AG10803 (cell line): ENCODE measurements at regions not wholly inside any gene's neighbourhood (a gene's known extent, or its start where the extent isn't known, plus 50 kb on each side); places are given as distances from the start of the nearest gene placed in this dataset.

Experiments
- DNase-seq: peaks from one replicate; pipeline ENCODE4 v3.0.0; 2010; ENCODE audit warnings: low read depth
- H3K4me3 ChIP-seq: 2 replicates; pipeline ENCODE4 v1.5.1; 2011; ENCODE audit warnings: mild to moderate bottlenecking, low read length, control low read depth
- CTCF ChIP-seq: conservative IDR thresholded peaks from 2 replicates; pipeline ENCODE4 v1.5.1; 2011; ENCODE audit warnings: mild to moderate bottlenecking, low read length, control low read depth, inconsistent platforms

GRCh38 chr15:69754313-69754712 is 301.7 kb downstream of the RPLP1 start:
- no peak overlapping the region for H3K4me3 ChIP-seq
- DNase-seq: no peak
- TF ChIP-seq CTCF: no peak

- no peak for TF ChIP-seq CTCF
- H3K4me3 ChIP-seq: no peak overlapping the region
- no peak for DNase-seq
These were observed 303.1 kb downstream of the RPLP1 start for GRCh38 chr15:69755551-69756310.

GRCh38 chr15:69756440-69756839 is 303.8 kb downstream of the RPLP1 start:
- no peak for TF ChIP-seq CTCF
- H3K4me3 ChIP-seq: no peak overlapping the region
- no peak for DNase-seq

GRCh38 chr15:69757186-69757585 is 304.6 kb downstream of the RPLP1 start:
- no peak for DNase-seq
- no peak overlapping the region for H3K4me3 ChIP-seq
- no peak for TF ChIP-seq CTCF

- no peak for TF ChIP-seq CTCF
- H3K4me3 ChIP-seq: no peak overlapping the region
- DNase-seq: peak; percentile 71
These were observed 305.7 kb downstream of the RPLP1 start for GRCh38 chr15:69758291-69758771.

- TF ChIP-seq CTCF: no peak
- DNase-seq: peak; percentile 43
- H3K4me3 ChIP-seq: no peak overlapping the region
These were observed 306.5 kb downstream of the RPLP1 start for GRCh38 chr15:69758810-69759790.
